ENCODE measurements at regions not wholly inside any gene's neighbourhood (a gene's known extent, or its start where the extent isn't known, plus 50 kb on each side); places are given as distances from the start of the nearest gene placed in this dataset.

- TF ChIP-seq CHD7 (IDR thresholded peaks at IDR 0.05; ENCODE audit: insufficient replicate concordance, low read length) (no peak), CREB1 (IDR thresholded peaks at IDR 0.05) (no peak), SP1 (IDR thresholded peaks at IDR 0.05; ENCODE audit: low read depth, low read length) (no peak), CTCF (IDR thresholded peaks at IDR 0.05; ENCODE audit: control extremely low read depth in 1 of 3, insufficient read depth in 1 of 3, low read depth in 1 of 3, low read length in 3 of 3) (no peak), ASH2L (IDR thresholded peaks at IDR 0.05; ENCODE audit: low read length) (no peak), JUN (IDR thresholded peaks at IDR 0.05; ENCODE audit: low read depth, low read length) (no peak), SUZ12 (IDR thresholded peaks at IDR 0.05; ENCODE audit: low read length) (no peak), BACH1 (IDR thresholded peaks at IDR 0.05; ENCODE audit: low read length) (no peak), POLR2A (IDR thresholded peaks at IDR 0.05; ENCODE audit: control extremely low read depth in 1 of 2, low read depth in 2 of 2, low read length in 2 of 2) (no peak), SP2 (IDR thresholded peaks at IDR 0.05; ENCODE audit: low read length) (no peak), RAD21 (IDR thresholded peaks at IDR 0.05 in 1 of 2, conservative IDR thresholded peaks at IDR 0.05 in 1 of 2; ENCODE audit: low read depth in 2 of 2, low read length in 2 of 2) (no peak)
Observed at GRCh38 chr19:29337029-29337428, 124.1 kb upstream of the UQCRFS1 start (continued).
